SIG-M5 treated with dmso at 0.1 percent for 504 hours (cell line): ENCODE measurements at regions not wholly inside any gene's neighbourhood (a gene's known extent, or its start where the extent isn't known, plus 50 kb on each side); places are given as distances from the start of the nearest gene placed in this dataset.

Source experiments
- DNase-seq: peaks from one replicate; lab custom pipeline; 2025; ENCODE audit not compliant: unreplicated experiment; lab: John Stamatoyannopoulos, UW

- DNase-seq = no peak
These were observed 252.6 kb downstream of the RHOU start for GRCh38 chr1:228987736-228988506.

GRCh38 chr1:228988664-228989063 is 253.4 kb downstream of the RHOU start:
- DNase-seq = no peak

GRCh38 chr1:228989176-228989575 is 253.9 kb downstream of the RHOU start:
- DNase-seq = no peak

- no peak for DNase-seq
These were observed 254.4 kb downstream of the RHOU start for GRCh38 chr1:228989676-228989991.

- DNase-seq = peak; percentile 70
These were observed 254.9 kb downstream of the RHOU start for GRCh38 chr1:228989992-228990827.

GRCh38 chr1:228990906-228991569 is 255.8 kb downstream of the RHOU start:
- DNase-seq = peak; percentile 79

- no peak for DNase-seq
These were observed 256.8 kb downstream of the RHOU start for GRCh38 chr1:228992044-228992443.

- DNase-seq = no peak
These were observed 257.7 kb downstream of the RHOU start for GRCh38 chr1:228992907-228993535.

GRCh38 chr1:228994676-228995594 is 259.7 kb downstream of the RHOU start:
- DNase-seq = no peak

GRCh38 chr1:228996281-228996680 is 261.0 kb downstream of the RHOU start:
- no peak for DNase-seq

- no peak for DNase-seq
These were observed 262.5 kb downstream of the RHOU start for GRCh38 chr1:228997721-228998144.

GRCh38 chr1:228998179-228998578 is 262.9 kb downstream of the RHOU start:
- DNase-seq = no peak

GRCh38 chr1:228999446-229000170 is 264.3 kb downstream of the RHOU start:
- no peak for DNase-seq

- DNase-seq = no peak
These were observed 264.9 kb downstream of the RHOU start for GRCh38 chr1:229000187-229000586.

- DNase-seq = no peak
These were observed 266.3 kb downstream of the RHOU start for GRCh38 chr1:229001467-229002011.

GRCh38 chr1:229002037-229002436 is 266.8 kb downstream of the RHOU start:
- DNase-seq = no peak

- DNase-seq = no peak
These were observed 267.2 kb downstream of the RHOU start for GRCh38 chr1:229002451-229002960.

GRCh38 chr1:229003233-229004031 is 267.5 kb upstream of the RAB4A start:
- DNase-seq = no peak
